Type B pancreatic cell (in vitro differentiated cells): ENCODE measurements at regions not wholly inside any gene's neighbourhood (a gene's known extent, or its start where the extent isn't known, plus 50 kb on each side); places are given as distances from the start of the nearest gene placed in this dataset.

ENCODE experiments used
- DNase-seq: peaks from one replicate; pipeline ENCODE4 v3.0.0; 2021; ENCODE audit warnings: mixed read lengths; ENCODE audit not compliant: unreplicated experiment; ENCODE audit errors: extremely low spot score
- H3K27ac Mint-ChIP-seq: 2 replicates; pipeline ENCODE4 v1.8.0; 2021; ENCODE audit warnings: mild to moderate bottlenecking, mixed read lengths
- H3K27me3 Mint-ChIP-seq: 2 replicates; pipeline ENCODE4 v1.8.0; 2021; ENCODE audit warnings: mixed read lengths
- H3K36me3 Mint-ChIP-seq: 2 replicates; pipeline ENCODE4 v1.8.0; 2021; ENCODE audit warnings: mixed read lengths
- H3K4me1 Mint-ChIP-seq: one replicate; pipeline ENCODE4 v1.8.0; 2021; ENCODE audit warnings: mixed read lengths; ENCODE audit not compliant: unreplicated experiment
- H3K4me3 Mint-ChIP-seq: 2 replicates; pipeline ENCODE4 v1.8.0; 2021; ENCODE audit warnings: mild to moderate bottlenecking, mixed read lengths
- H3K9me3 Mint-ChIP-seq: 2 replicates; pipeline ENCODE4 v1.8.0; 2021; ENCODE audit warnings: mixed read lengths
- TF ChIP-seq, protein P1 (sequence below): fragments of 200-600 bp; sonication (generic); conservative IDR thresholded peaks from 2 replicates; pipeline ENCODE4 v1.5.0; 2021; ENCODE audit warnings: antibody characterized with exemption, mild to moderate bottlenecking

DNA sequence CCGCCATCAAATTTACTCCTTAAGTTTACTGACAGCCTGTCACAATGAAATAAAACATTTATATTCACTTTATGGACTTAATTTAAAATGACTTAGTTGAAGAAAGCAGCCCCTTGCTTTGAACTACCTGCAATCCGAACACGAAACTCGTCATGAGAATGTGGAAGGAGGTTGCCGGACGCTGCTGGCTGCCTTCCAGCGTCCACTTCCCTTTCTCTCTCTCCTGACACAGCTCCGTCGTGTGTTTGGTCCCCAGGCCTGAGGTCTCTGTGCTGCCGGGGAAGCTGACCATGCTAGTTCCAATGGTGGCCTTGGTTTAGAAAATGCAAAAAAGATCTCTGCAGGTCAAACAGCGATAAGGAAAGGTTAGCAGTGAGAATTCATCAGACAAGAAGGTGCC, 519.7 kb downstream of the CDH26 start:
- TF ChIP-seq, protein P1, sequence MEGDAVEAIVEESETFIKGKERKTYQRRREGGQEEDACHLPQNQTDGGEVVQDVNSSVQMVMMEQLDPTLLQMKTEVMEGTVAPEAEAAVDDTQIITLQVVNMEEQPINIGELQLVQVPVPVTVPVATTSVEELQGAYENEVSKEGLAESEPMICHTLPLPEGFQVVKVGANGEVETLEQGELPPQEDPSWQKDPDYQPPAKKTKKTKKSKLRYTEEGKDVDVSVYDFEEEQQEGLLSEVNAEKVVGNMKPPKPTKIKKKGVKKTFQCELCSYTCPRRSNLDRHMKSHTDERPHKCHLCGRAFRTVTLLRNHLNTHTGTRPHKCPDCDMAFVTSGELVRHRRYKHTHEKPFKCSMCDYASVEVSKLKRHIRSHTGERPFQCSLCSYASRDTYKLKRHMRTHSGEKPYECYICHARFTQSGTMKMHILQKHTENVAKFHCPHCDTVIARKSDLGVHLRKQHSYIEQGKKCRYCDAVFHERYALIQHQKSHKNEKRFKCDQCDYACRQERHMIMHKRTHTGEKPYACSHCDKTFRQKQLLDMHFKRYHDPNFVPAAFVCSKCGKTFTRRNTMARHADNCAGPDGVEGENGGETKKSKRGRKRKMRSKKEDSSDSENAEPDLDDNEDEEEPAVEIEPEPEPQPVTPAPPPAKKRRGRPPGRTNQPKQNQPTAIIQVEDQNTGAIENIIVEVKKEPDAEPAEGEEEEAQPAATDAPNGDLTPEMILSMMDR: no peak
- Mint-ChIP-seq H3K36me3 (no peaks in the 10 kb centered on the region), H3K27ac (no peak overlapping the region), H3K9me3 (no peaks in the 10 kb centered on the region), H3K4me1 (no peaks in the 10 kb centered on the region), H3K27me3 (peaks cover 24% of the 10 kb centered on the region), H3K4me3 (no peak overlapping the region)
- no peak for DNase-seq

DNA sequence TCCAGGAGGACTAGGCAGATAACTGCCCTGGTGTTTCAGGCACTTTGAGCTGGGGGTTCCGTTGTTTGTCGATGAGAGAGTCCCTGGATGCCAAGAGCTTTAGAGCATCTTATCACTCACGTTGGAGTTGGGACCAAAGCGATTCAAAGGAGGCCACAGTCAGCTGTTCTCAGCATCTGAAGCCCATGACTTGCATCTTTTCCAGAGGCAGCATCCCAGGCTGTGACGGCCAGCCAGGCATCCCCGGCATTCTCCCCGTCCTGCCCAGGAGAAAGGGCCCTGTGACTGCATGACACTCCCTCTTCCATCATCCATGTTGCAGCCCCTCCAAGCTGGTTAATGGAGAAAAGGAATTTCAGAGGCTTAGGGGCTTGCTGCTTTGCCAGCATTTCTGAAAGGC, 520.3 kb downstream of the CDH26 start:
- DNase-seq: no peak
- TF ChIP-seq, protein P1: no peak
- no peaks in the 10 kb centered on the region for H3K9me3 Mint-ChIP-seq
- peaks cover 24% of the 10 kb centered on the region for H3K27me3 Mint-ChIP-seq
- H3K27ac Mint-ChIP-seq: no peak overlapping the region
- no peaks in the 10 kb centered on the region for H3K36me3 Mint-ChIP-seq
- no peak overlapping the region for H3K4me3 Mint-ChIP-seq
- no peaks in the 10 kb centered on the region for H3K4me1 Mint-ChIP-seq

DNA sequence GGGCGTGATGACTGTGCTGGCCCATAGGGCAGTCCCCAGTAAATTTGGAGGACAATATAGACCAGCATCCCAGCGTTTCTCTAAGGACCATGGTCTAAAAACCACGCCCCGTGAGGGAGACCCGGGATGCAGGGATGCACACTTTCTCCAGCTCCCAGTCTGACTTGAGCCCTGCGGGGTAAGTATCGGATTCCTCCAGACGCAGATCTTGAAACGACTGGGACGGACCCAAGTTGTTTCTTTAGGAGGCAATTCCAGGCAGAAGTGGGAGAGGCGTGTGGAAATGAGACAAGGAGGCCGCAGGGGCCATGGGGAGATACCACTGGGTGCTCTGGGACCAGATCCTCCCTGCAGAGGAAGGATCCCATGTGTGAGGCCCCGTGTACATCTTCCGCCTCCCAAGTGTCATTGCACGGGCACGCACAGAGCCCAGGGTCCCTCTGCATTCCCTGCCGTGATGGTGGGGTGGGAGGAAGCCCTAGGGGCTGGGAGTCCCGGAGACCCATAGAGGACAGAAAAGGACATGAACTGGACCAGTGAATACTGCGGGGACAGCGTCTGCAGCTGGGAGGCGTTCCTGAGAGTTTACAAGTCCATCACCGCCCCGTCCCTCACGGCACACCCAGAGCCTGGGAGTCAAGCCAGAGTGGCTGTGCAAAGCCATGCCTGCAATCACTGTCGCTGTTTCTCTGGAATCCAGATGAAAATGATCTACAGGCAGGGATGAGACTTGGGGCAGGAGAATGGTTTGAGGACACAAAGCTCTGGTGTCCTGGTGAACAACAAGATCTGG, 522.9 kb downstream of the CDH26 start:
- TF ChIP-seq, protein P1: no peak
- no peak overlapping the region for H3K4me3 Mint-ChIP-seq

DNA sequence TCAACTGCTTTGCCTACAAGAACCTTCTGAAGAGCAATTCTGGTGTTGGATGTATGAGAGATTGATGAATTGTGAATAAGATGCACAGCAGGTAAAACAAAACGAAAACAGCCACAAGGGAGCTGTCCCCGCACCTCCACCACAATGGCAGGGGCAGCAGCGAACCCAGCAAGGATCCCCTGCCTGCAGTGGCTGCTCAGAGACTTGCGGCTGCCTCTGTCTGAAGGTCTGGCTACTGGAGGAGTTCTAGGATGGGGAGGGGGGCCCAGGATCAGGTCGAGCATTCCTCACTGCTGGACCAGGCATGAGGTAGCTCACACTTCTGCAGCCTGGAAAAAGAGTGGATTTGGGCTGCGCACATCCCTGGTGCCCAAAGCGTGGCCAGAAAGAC, 523.5 kb downstream of the CDH26 start:
- TF ChIP-seq, protein P1: no peak
- no peaks in the 10 kb centered on the region for H3K4me1 Mint-ChIP-seq
- H3K27ac Mint-ChIP-seq: no peak overlapping the region
- H3K36me3 Mint-ChIP-seq: no peaks in the 10 kb centered on the region
- H3K4me3 Mint-ChIP-seq: no peak overlapping the region
- H3K27me3 Mint-ChIP-seq: peaks cover 28% of the 10 kb centered on the region
- no peaks in the 10 kb centered on the region for H3K9me3 Mint-ChIP-seq
- DNase-seq: no peak

More for the DNA sequence above, 522.9 kb downstream of the CDH26 start:
- H3K27me3 Mint-ChIP-seq: peaks cover 28% of the 10 kb centered on the region
- no peaks in the 10 kb centered on the region for H3K36me3 Mint-ChIP-seq
- no peak for DNase-seq
- H3K9me3 Mint-ChIP-seq: no peaks in the 10 kb centered on the region
- no peak overlapping the region for H3K27ac Mint-ChIP-seq
- no peaks in the 10 kb centered on the region for H3K4me1 Mint-ChIP-seq

DNA sequence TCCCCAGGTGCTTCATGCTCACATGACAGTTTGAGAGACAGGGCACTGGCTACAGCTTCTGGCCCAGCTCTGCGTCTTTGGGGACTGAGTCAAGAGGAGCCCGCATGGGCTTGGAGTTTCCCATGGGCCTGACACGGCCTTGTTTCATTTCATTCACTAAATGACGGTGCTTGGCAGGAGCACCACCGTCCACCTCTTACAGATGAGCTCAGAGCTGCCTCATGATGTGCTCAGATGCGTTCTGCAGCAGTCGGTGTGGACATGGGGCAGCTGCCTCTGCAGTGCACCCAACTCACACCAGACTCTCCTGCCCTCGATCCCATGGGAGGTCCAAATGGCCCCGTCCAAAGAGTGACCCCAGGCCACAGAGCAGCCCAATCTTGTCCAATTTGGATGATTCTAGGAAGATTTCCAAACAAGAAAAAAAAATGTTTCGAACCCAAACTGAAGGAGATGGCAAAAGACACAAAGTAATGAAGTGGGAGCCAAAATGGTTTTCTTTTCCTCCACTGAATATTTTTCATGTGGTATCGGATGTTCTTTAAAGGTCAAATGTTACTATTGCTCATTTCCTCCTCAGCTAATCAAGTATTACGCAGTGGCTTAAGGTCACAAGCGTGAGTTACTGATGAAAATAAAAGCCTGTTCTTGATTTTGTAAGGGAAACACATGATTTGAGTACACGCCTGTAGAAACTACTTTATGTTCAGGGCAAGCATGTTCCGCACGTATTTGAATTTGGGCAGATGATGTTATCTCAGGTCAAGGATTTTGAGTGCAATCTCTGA, 524.2 kb downstream of the CDH26 start:
- no peak overlapping the region for H3K4me3 Mint-ChIP-seq
- no peak for DNase-seq
- TF ChIP-seq, protein P1: no peak
- no peaks in the 10 kb centered on the region for H3K36me3 Mint-ChIP-seq
- H3K4me1 Mint-ChIP-seq: no peaks in the 10 kb centered on the region
- H3K27me3 Mint-ChIP-seq: peaks cover 29% of the 10 kb centered on the region
- no peaks in the 10 kb centered on the region for H3K9me3 Mint-ChIP-seq
- no peak overlapping the region for H3K27ac Mint-ChIP-seq
